ENCODE measurements at regions not wholly inside any gene's neighbourhood (a gene's known extent, or its start where the extent isn't known, plus 50 kb on each side); places are given as distances from the start of the nearest gene placed in this dataset.

DNA sequence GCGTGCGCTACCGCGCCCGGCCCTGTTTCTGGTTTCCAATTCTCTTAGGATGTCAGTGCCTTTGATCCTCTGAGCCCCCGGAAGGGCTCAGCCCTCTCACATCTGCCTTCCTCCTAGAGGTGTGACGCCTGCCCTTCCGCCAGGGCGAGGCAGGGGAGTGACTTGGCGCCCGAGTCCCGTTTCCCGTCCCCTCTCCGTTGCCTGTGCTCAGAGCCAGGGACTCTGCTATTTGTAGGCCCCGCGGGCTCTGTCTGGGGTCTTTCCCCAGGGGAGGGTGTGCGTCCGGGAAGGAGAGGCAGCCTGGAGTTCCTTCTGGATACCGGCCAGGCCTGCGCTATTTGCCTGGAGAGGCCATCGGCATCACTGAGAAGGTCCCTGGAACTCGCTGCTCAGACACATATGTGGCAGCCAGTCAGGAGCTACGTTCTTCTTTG, 103.7 kb upstream of the TAF1B start:
- DNase-seq = no peak

DNA sequence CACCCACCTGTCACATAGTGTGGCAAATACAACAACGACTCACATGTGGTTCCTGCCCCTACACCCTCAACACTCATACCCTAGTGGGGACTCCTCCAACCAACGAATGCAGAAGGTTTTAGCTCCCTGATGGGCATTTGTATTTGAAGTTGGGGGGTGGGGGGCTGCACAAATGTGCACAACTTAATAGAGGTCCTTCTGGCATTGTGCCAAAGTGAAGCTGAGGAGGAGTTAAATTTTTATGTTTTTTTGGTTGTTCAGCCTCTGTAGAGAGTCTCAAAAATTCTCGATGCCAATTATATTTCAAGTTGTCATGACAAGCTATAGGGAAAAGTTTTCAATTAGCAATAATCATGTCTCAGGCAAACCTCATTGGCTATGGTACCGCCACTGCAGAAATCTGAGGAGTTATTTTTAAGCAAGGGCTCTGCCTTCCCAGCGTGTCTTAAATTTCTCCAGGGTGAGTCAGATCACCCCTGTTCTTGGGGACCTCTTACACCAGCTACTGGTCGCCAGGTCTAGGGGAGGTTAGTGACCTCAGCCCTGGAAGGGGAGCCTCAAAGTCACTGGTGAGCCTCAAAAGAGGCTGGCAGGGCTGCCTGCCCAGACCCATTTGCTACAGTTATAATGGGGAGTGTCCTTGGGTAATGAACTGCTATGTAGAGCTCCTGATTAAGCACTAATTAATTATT, 102.7 kb upstream of the TAF1B start:
- no peak for DNase-seq

DNA sequence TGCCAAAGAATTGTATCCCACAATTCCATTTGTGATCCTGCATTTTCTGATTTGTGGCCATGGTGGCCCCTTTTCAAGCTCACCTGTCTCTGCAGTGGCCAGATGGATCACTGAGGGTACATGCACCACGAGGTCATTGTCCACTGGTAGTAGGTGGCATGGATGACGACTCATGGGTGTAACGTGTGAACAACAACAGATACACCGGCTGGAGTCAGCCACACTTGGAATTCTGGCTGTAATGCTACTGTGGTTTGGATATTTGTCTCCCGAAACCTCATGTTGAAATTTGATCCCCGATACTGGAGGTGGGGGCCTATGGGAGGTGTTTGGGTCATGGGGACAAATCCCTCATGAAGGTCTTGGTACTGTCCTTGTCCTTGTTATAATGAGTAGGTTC, 102.2 kb upstream of the TAF1B start:
- no peak for DNase-seq

DNA sequence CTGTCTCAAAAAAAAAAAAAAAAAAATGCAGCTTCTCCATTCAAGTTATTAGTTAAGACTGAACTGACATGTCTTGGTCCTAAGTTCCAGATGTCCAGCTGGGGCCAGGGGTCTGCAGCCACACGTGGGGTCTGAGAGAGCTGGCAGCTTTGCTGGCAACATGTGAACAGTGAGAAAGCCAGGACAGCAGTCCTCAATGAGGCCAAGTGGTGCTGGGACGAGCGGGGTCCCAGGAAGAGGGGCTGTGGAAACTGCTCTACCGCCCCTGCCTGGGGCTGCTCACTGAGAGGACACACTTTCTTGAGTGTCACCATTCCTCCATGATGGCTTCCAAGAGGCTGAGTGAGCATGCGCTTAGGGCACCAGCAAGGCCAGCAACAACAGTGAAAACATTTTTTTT, 100.7 kb upstream of the TAF1B start:
- DNase-seq = no peak

DNA sequence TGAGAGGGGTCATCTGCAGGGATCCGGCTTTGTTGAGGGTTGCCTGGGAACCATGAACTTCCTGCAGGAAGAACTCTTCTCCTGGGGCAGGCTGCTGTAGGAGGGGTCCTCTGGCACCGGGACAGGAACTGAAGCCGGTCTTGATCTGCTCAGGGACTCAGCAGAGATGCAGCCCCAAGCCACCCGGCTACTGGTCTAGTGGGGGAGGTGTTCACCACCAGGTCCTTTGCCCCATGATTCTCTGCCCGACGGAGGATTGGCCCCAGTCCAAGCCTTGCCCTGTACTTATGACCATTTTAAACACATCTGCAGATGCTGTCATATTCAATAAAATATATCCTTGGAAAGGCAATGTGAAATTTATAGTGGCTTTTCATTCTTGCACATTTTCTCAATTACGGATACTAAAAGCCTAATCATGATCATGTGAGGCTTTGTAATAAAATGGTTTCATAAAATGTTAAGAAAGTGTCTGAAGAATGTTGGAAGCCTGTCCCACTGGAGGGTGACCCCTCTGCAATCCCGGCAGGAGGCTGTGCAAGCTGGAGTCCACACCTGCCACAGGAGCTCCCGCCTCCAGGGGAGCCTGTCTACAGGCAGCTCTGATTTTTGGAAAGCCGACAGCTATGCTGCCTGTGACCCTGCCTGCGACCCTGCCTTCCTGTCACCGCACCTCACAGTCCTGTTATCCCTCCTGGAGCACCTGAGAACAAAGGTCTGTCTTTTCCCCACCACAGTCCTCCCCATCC, 98.8 kb upstream of the TAF1B start:
- no peak for DNase-seq

DNA sequence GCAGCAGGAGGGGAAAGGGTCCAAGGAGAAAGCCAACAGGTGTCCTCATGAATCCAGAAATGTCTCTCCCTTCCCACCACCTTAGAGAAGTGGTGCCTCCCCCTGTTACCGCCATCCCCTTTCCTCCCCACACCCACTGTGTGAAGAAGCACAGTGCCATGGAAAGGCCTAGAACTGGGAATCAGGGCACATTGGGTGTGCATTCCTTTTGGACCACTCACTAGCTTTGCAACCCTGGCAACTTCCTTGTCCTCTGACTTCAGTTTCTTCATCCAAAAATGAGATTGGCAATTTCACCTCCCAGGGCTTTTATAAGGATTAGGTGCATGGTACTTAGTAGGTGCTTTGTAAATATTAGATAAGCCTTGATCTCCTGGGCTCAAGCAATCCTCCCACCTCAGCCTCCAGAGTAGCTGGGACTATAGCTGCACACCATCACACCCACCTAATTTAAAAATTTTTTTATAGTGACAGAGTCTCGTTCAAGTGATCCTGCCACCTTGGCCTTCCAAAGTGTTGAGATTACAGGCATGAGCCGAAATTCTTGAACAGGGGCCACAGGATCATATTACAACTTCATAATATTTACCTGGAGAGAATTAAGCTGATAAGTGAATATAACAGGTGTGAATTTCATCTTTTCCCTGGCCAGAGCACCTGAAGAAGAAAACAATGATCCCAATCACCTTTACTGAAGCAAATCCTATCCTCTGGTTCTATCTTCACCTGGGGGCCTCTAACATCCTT, 97.9 kb upstream of the TAF1B start:
- DNase-seq = no peak

- no peak for DNase-seq
Measured at GRCh38 chr2:9747396-9747795, 95.9 kb upstream of the TAF1B start.

DNA sequence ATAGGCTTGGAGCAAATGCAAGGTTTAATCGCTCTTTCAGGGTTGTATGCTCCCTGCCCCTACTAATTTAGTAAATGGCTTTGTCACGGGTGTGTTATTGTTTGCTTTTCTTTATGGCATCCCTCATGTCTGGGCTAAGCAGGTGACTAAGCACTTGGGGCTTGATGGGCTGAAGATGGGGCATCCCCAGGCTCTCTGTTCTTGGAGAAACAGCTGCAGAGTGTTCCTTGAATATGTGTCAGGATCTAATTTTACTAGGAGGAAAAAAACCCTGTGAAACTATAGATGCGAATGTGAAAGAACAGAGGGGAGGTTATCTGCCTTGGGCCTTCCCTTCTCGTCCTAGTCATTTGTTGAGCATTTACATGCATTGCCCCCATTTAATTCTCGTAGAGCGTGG, 94.7 kb upstream of the TAF1B start:
- DNase-seq = no peak

DNA sequence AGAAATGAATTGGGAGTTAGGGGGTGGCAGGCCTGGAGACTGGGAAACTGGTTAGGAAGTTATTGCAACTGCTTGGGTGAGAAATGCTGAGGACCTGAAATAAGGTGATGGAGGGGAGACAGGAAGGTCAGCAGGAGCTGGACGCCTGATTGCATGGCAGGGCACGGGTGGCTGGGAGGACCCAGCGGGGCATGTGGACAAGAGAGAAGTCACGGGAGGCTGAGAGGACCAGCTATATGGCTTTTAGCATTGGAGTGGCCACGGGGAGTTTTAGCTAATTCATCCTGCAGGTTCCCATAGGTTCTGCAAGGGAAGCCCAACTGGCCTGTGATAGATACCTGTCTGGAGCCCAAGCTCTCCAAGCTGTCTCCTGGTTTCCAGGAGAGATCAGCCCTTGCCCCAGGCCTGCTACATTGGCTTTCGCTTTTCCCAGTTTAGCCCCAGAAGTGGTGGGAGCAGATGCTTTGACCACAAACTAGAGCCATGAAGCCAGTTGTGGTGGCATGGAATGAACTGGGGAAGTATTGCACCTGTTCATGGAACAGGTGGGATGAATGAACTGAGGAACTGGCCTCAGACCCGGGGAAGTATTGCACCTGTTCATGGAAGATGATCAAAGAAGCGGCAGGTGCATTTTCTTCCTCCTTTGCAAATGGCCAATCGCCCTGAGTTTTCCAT, 93.6 kb upstream of the TAF1B start:
- no peak for DNase-seq

DNA sequence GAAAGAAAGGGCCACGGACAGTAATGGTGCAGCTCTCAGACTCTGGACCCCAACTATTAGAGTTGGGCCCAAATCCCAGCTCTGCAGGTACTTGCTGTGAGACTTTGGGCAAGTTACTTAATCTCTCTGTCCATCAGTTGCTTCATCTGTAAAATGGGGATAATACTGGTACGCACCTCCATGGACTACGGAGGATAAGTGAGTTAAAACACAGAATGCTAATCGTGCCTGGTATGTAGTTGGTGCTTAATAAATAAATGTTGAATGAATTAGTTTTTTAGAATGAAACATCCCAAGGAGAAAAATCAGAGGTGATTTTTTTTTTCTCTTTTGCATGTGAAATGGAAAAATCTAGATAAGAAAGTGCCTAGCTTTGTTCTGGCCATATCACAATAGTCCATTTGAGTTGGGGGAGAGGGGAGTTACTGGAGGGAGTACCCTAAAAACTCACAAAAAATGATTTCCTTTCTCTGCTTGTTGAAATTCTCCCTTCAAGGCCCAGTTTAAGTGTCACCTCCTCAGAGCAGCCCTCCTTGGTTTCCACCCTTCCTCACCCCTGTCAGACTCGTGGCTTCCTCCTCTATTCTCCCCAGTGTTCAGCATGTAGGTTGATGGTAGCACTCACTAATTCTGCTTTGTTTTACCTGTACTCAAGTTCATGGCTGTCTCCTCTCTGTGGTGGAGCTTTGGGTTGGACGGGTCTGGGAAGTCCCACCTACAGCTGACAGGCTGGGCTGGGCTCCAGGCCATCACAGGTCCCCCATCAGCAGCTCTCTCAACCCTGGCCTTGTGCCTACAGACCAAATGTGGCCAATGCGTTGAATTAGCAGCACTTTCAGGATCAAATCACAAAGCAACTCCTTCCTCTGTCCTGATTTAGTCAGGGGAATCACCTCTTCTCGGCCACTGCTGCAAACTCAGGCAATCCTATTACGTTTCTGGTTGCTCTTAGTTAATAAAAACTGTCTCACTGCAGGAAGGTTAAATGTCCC, 92.8 kb upstream of the TAF1B start:
- DNase-seq = no peak

DNA sequence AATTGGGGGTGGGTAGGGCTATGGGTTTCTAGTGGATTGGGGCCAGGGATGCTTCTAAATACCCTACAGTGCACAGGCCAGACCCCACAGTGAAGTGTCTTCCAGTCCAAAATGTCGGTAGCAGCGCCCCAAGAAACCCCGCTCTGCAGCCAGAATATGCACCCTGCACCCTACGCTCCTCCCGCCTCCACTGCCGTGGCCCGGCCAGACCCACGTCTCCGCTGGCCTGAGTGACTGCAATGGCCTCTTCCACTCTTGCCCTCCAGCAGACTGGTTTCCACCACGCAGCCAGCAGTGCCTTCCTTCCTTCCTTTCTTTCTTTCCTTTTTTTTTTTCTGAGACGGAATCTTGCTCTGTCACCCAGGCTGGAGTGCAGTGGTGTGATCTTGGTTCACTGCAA, 91.4 kb upstream of the TAF1B start:
- no peak for DNase-seq

- no peak for DNase-seq
Measured at GRCh38 chr2:9752441-9753275, 90.6 kb upstream of the TAF1B start.

GRCh38 chr2:9753276-9753600, 90.0 kb upstream of the TAF1B start:
- DNase-seq = no peak

DNA sequence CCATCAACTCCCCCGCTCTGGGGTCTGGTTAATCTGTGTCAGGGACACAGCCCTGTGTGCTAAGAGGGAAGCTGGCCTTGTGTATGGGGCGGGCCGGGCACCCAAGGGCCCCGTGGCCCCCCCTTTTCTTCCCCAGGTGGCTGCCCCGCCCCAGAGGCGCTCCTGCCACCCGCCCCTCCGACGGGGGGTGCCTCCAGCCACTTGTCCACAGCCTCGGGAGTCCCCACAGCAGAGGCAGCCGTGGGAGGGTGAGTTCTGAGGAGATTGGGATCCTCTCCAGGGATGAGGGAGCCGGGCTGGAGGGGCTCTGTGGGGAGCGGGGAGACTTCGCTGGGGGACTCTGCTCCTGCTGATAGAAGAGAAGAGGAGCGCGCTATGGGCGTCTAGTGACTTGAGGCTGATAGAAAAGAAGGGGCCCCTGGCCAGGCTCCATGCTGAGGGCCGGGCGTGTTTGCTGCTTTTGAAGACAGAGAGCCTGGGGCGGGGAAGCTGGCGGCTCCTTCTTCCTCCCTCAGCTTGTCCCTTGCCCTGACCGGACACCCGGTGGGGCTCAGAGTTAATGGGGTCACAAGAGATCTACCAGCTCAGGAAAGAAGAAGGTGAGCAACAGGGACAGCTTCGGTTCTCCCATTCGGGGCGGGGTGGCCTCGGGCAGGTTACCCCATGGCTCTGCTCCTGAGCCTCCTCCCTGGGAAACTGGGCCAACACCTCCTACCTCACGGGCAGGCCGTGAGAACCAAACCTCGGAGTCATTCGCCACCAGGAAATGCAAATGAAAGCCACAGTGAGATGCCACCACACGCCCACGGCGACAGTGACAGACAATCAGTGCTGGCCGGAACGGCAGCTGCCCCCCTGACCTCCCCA, 89.4 kb upstream of the TAF1B start:
- DNase-seq = no peak

DNA sequence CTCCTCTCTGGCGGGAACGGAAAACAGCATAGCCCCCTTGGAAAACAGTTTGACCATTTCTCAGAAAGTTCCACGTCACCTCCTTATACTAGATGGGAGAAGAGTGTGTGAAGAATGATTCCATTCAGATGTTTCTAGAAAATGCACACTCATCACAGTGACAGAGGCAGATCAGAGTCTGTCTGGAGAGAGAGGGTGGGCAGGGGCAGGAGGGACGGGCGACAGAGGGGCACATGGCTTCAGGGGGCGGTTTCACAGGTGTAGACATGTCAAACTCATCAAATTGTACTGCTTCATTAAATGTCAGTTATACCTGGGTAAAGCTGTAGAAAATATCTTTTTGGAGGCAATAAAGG, 88.8 kb upstream of the TAF1B start:
- no peak for DNase-seq

GRCh38 chr2:9755008-9755407, 88.3 kb upstream of the TAF1B start:
- no peak for DNase-seq

- no peak for DNase-seq
Measured at GRCh38 chr2:9755638-9756037, 87.6 kb upstream of the TAF1B start.

- no peak for DNase-seq
Measured at GRCh38 chr2:9756692-9757250, 86.5 kb upstream of the TAF1B start.

DNA sequence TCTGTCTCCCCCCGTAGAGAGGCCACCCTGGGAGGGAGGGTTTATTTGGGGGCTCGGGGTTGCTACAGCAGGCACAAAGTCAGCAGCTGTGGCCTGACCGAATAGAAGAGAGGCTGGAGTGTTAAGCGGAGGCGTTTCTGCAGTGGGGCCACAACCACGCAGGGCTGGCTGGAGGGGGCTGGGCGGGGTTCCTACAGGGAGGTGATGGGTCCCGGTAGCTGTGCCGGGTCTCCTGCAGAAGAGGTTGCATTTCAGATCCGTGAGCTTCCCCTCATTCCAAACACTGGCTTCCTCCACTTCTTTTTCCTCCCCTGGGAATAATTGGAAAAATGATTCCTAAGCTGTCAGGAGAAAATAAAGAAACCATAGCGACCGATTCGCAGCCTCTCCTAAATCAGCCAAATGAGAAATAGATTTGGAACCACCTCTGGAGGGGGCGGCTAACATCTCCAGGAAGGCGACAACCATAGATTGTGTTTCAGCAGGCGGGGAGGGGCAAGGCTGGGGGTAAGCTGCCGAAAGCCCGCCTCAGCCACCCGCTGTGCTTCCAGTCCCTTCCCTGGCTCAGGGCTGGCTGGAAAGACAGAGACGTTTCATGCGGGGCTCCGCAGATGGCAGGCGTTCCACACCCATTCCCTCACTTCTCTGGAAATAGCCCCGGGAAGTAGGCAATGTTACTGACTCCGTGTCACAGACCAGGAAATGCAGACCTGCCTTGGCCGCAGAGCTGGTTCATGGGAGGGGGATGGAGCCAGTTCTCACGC, 85.6 kb upstream of the TAF1B start:
- DNase-seq = peak; percentile 43

Data from midbrain (tissue), 1 donor.